HG03439 (cell line): ENCODE measurements at regions not wholly inside any gene's neighbourhood (a gene's known extent, or its start where the extent isn't known, plus 50 kb on each side); places are given as distances from the start of the nearest gene placed in this dataset.

ENCODE experiments used
- ATAC-seq: cut with Tn5 transposase; IDR thresholded peaks from one replicate; pipeline ENCODE4 v1.9.1; 2021; ENCODE audit warnings: mild to moderate bottlenecking, moderate library complexity; ENCODE audit not compliant: unreplicated experiment

GRCh38 chr18:65415098-65415497 is 335.7 kb upstream of the CDH7 start:
- ATAC-seq = no peak

GRCh38 chr18:65414501-65414900 is 336.3 kb upstream of the CDH7 start:
- no peak for ATAC-seq

- ATAC-seq = no peak
Observed at GRCh38 chr18:65411061-65411460, 339.8 kb upstream of the CDH7 start.

GRCh38 chr18:65409261-65409660 is 341.6 kb upstream of the CDH7 start:
- ATAC-seq = no peak

GRCh38 chr18:65403534-65403933 is 347.3 kb upstream of the CDH7 start:
- ATAC-seq = no peak

- ATAC-seq = no peak
Observed at GRCh38 chr18:65399091-65399490, 351.7 kb upstream of the CDH7 start.

- ATAC-seq = no peak
Observed at GRCh38 chr18:65398347-65399075, 352.3 kb upstream of the CDH7 start.

- ATAC-seq = no peak
Observed at GRCh38 chr18:65380986-65381385, 369.8 kb upstream of the CDH7 start.

- ATAC-seq = no peak
Observed at GRCh38 chr18:65380571-65380970, 370.2 kb upstream of the CDH7 start.

GRCh38 chr18:65372904-65373303 is 377.9 kb upstream of the CDH7 start:
- no peak for ATAC-seq

- ATAC-seq = no peak
Observed at GRCh38 chr18:65365245-65365980, 385.4 kb upstream of the CDH7 start.

- ATAC-seq = no peak
Observed at GRCh38 chr18:65363911-65364632, 386.7 kb upstream of the CDH7 start.

GRCh38 chr18:65363011-65363410 is 387.8 kb upstream of the CDH7 start:
- no peak for ATAC-seq

- ATAC-seq = no peak
Observed at GRCh38 chr18:65359479-65359878, 391.3 kb upstream of the CDH7 start.

GRCh38 chr18:65358306-65358705 is 392.5 kb upstream of the CDH7 start:
- no peak for ATAC-seq

GRCh38 chr18:65352186-65352585 is 398.6 kb upstream of the CDH7 start:
- no peak for ATAC-seq

- ATAC-seq = no peak
Observed at GRCh38 chr18:65349635-65350034, 401.2 kb upstream of the CDH7 start.

- no peak for ATAC-seq
Observed at GRCh38 chr18:65347446-65347845, 403.4 kb upstream of the CDH7 start.

- ATAC-seq = no peak
Observed at GRCh38 chr18:65346086-65346485, 404.7 kb upstream of the CDH7 start.

- no peak for ATAC-seq
Observed at GRCh38 chr18:65343571-65343970, 407.2 kb upstream of the CDH7 start.

GRCh38 chr18:65336411-65336810 is 414.4 kb upstream of the CDH7 start:
- ATAC-seq = no peak

GRCh38 chr18:65329010-65329409 is 421.8 kb upstream of the CDH7 start:
- no peak for ATAC-seq
